ENCODE measurements at regions not wholly inside any gene's neighbourhood (a gene's known extent, or its start where the extent isn't known, plus 50 kb on each side); places are given as distances from the start of the nearest gene placed in this dataset.

GRCh38 chr3:66898155-66898554 is 100.0 kb upstream of the KBTBD8 start:
- TF ChIP-seq POLR2A (IDR thresholded peaks at IDR 0.05; ENCODE audit: low read depth, low read length), result no peak
- no peak for TF ChIP-seq POLR2AphosphoS5 (IDR thresholded peaks at IDR 0.05; ENCODE audit: low read depth, low read length)
- TF ChIP-seq TAF1 (IDR thresholded peaks at IDR 0.05; ENCODE audit: borderline replicate concordance, low read depth, low read length), result no peak

Data from GM12892 (cell line).